NCI-H2029 (cell line): ENCODE measurements at regions not wholly inside any gene's neighbourhood (a gene's known extent, or its start where the extent isn't known, plus 50 kb on each side); places are given as distances from the start of the nearest gene placed in this dataset.

ENCODE experiments used
- DNase-seq: peaks from one replicate; lab custom pipeline; 2025; lab: John Stamatoyannopoulos, UW

- DNase-seq = no peak
These were observed 84.6 kb upstream of the CDH20 start for GRCh38 chr18:61248589-61248988.

DNA sequence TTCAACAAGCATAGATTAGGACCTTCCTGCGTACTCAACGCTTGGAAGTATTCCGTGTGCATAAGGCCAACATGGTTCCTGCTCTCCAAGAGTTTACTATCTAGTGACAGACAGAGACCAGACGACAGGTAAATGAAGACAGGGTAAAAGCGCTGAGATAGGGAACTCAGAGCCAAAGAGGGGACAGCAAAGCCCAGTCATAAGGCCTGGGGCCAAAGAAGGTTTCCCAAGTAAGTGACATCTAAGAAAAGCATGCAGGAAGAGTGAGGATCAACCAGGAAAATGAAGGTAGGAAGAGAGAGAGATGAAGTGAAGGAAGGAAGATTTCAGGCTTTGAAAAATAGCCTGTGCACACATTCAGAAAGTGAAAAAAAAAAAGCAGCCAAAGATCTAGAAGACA is 76.9 kb upstream of the CDH20 start:
- DNase-seq = no peak

DNA sequence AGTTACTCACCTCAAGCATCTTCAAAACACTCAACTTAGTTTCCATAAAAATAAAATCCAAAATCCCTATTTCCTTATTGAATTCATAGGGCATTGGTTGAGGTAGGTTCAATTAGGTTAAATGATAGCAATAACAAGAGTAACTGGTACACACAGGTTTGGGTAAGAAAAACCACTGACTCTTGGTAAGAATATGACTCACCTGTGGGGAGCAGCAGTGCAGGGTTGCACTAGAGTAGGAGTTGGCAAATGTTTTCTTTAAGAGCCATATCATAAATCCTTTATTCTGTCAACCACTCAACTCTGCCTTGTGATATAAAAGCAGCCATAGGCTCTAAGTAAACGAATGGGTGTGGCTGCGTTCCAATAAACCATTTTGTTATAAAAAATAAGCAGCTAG is 71.4 kb upstream of the CDH20 start:
- DNase-seq = no peak

- DNase-seq = no peak
These were observed 60.4 kb upstream of the CDH20 start for GRCh38 chr18:61272793-61273192.

- no peak for DNase-seq
These were observed 59.7 kb upstream of the CDH20 start for GRCh38 chr18:61273533-61273932.

- no peak for DNase-seq
These were observed 58.7 kb upstream of the CDH20 start for GRCh38 chr18:61274416-61274960.

GRCh38 chr18:61277808-61278207 is 55.4 kb upstream of the CDH20 start:
- DNase-seq = no peak

- DNase-seq = no peak
These were observed 51.8 kb upstream of the CDH20 start for GRCh38 chr18:61281431-61281830.

DNA sequence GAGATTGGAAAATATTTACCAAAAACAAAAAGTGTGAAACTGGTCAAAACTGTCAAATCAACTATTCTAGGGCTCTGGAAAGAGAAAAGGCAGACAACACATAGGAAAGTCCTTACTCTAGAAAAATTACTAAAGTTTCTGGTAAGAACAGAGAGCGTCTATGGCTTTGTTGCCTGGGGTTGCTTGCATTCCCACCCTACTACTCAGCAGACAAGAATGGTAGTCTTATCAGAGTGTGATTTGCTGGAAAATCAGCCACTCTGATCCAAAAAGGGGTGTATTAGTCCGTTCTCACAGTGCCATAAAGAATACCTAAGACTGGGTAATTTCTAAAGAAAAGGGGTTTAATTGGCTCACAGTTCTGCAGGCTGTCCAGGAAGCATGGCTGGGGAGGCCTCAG is 50.3 kb upstream of the CDH20 start:
- DNase-seq = no peak
